ENCODE measurements at regions not wholly inside any gene's neighbourhood (a gene's known extent, or its start where the extent isn't known, plus 50 kb on each side); places are given as distances from the start of the nearest gene placed in this dataset.
"Not testable (repeated sequence)": the region's sequence is repeated elsewhere in the genome, so short reads cannot be mapped to it uniquely, and the experiment has no call there.

DNA sequence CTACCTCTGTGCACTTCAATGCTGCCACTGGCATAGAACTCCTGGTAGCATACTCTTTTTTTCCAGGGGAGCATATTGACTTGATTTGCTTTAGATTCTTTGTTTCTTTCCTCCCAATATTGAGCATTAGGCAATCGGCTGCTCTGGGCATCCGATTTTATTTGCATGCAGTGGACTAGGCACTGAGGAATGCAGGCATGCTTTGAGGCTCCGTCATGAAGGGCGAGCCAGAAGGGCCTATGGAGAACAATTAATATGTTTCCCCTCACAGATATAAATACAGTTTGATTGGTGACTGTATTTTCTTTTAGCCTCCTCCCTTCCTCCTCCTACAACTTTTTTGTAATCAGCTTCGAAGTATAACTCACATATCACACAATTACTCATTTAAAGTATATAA, 1918.2 kb downstream of the KHDRBS2 start:
- H3K36me3 Mint-ChIP-seq, H3K9me3 Mint-ChIP-seq, POLR2A ChIA-PET: not testable (repeated sequence)

DNA sequence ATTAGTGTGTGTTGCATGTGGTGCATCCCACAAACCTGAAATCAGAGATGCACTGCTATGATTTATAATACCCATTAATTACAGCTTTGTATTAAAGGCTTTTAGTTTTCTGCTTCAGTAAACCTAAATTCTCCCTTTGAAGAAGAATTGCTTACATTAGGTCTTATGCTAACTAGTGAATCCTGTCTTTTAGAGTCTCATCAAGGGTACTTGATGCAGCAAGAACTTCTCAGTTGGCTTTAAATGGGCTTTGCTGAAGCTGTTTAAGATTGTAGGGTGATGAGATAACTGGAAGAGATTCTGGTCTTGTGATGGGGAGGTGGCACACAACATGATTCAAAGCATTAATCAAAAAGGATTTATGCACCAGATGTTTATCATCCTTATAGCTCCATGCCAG, 1920.1 kb downstream of the KHDRBS2 start:
- H3K9me3 ChIP-seq (ENCODE audit: low read length); H3K36me3 Mint-ChIP-seq; POLR2A ChIA-PET: not testable (repeated sequence)

More for the DNA sequence above, 1918.2 kb downstream of the KHDRBS2 start:
- H3K27me3 ChIP-seq (ENCODE audit: insufficient read depth, low read length, poor library complexity, severe bottlenecking); H3K27ac Mint-ChIP-seq; H3K4me1 ChIP-seq (ENCODE audit: insufficient read depth, low read length); H3K27me3 Mint-ChIP-seq; H3K36me3 ChIP-seq (ENCODE audit: insufficient read depth, low read length); H3K4me3 Mint-ChIP-seq; H3K27ac ChIP-seq (ENCODE audit: low read depth, low read length); DNase-seq; H3K4me1 Mint-ChIP-seq; CTCF ChIA-PET; H3K4me3 ChIP-seq (ENCODE audit: low read length); H3K9me3 ChIP-seq (ENCODE audit: low read length): not testable (repeated sequence)

DNA sequence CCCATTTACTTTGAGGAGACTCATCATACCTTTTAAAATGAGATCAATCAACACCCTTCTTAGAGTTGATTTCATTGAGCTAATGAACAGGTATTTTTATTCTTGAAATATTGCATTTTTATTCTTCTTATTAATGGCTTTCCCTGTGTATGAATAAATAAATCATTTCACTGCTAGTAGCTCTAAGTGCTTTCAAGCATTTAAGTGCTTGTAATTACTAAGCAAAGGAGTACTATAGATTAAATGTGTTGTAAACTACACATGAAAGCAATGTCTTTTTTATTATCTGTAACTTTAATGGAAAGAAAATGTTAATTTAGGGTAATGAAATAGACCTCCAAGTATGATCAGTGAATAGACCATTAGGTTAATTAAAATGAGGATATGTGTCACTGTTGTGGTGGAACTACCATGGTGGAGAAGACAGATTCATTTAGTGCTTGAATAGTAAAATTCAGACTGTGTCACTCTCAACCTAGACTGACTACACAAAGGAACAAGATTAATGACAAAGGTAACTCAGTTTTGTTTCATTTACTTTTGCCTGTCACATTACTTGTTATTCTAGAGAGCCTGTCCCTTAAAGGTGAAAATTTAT, 1943.5 kb downstream of the KHDRBS2 start:
- H3K27ac Mint-ChIP-seq; H3K27ac ChIP-seq (ENCODE audit: low read depth, low read length); H3K36me3 Mint-ChIP-seq; H3K4me3 Mint-ChIP-seq; H3K9me3 Mint-ChIP-seq; DNase-seq; H3K27me3 ChIP-seq (ENCODE audit: insufficient read depth, low read length, poor library complexity, severe bottlenecking); H3K4me1 Mint-ChIP-seq; H3K4me3 ChIP-seq (ENCODE audit: low read length); H3K9me3 ChIP-seq (ENCODE audit: low read length); POLR2A ChIA-PET; H3K4me1 ChIP-seq (ENCODE audit: insufficient read depth, low read length); H3K36me3 ChIP-seq (ENCODE audit: insufficient read depth, low read length); CTCF ChIA-PET; H3K27me3 Mint-ChIP-seq: not testable (repeated sequence)

More for the DNA sequence above, 1920.1 kb downstream of the KHDRBS2 start:
- H3K27me3 ChIP-seq (ENCODE audit: insufficient read depth, low read length, poor library complexity, severe bottlenecking); H3K27ac ChIP-seq (ENCODE audit: low read depth, low read length); DNase-seq; CTCF ChIA-PET; H3K27me3 Mint-ChIP-seq; H3K36me3 ChIP-seq (ENCODE audit: insufficient read depth, low read length); H3K27ac Mint-ChIP-seq; H3K4me3 Mint-ChIP-seq; H3K4me1 Mint-ChIP-seq; H3K9me3 Mint-ChIP-seq; H3K4me3 ChIP-seq (ENCODE audit: low read length); H3K4me1 ChIP-seq (ENCODE audit: insufficient read depth, low read length): not testable (repeated sequence)

DNA sequence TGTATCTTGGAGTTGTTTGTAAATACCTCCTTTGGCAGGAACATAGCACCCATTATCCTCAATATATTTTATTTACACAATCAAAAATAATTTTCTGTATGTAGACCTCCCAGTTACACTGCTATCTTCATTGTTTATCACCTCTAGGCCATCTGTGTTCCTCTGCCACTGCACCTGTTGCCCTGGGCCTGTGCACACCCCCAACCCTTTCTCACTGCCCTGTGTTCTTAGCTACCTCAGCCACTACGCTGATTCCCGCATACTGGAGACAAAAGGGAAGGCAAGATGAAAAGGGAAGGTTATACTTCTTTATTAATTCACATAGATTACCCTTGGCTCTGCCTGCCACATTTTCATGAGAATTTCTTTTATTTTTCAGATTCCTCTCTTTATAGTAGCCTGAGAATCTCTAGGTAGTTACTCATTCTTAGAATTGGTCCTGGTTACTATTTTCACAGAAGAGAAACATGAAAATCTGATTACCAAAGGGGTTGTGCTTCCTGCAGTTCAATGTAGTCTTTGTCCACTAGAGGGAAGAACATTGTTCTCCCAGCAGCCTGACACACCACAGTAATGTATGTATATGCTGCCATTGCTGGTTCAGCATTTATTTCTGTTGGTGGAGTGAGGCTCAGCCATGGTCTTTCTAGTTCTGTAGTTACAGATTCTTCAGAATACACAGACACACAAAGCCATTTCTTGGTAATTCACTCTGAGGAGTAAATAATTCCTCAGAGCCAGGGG, 1947.5 kb downstream of the KHDRBS2 start:
- H3K27ac ChIP-seq (ENCODE audit: low read depth, low read length); H3K9me3 ChIP-seq (ENCODE audit: low read length); CTCF ChIA-PET; H3K36me3 Mint-ChIP-seq; H3K4me1 Mint-ChIP-seq; H3K27ac Mint-ChIP-seq; DNase-seq; H3K27me3 ChIP-seq (ENCODE audit: insufficient read depth, low read length, poor library complexity, severe bottlenecking); H3K4me3 Mint-ChIP-seq; H3K36me3 ChIP-seq (ENCODE audit: insufficient read depth, low read length); POLR2A ChIA-PET; H3K27me3 Mint-ChIP-seq; H3K4me1 ChIP-seq (ENCODE audit: insufficient read depth, low read length); H3K4me3 ChIP-seq (ENCODE audit: low read length): not testable (repeated sequence)
- H3K9me3 Mint-ChIP-seq, result peaks cover 2 to 17% (median 6%) of the 10 kb centered on the region in 5 donors

DNA sequence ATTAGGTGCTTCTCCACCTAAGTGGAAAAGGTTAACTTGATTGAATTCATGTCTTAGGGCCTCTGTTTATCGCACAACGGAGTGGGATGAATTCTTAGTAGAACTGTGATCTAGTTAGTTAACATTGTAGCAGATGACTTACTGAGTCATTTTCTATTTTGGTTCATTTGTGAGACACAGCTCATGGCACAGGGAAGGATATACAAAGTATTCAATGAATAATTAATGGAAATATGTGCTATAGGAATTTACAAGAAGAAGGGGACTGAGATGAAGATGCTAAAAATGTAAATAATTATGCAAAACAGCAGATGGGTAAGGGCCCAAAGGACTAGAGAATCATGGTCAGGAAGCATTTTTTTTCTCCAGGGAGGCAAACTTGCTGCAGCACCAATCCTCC, 1950.9 kb downstream of the KHDRBS2 start:
- H3K36me3 Mint-ChIP-seq; H3K4me3 Mint-ChIP-seq; POLR2A ChIA-PET; CTCF ChIA-PET; DNase-seq; H3K4me1 Mint-ChIP-seq; H3K27ac ChIP-seq (ENCODE audit: low read depth, low read length); H3K27ac Mint-ChIP-seq; H3K9me3 ChIP-seq (ENCODE audit: low read length); H3K4me1 ChIP-seq (ENCODE audit: insufficient read depth, low read length); H3K27me3 Mint-ChIP-seq; H3K4me3 ChIP-seq (ENCODE audit: low read length); H3K36me3 ChIP-seq (ENCODE audit: insufficient read depth, low read length); H3K27me3 ChIP-seq (ENCODE audit: insufficient read depth, low read length, poor library complexity, severe bottlenecking): not testable (repeated sequence)
- peaks cover 0 to 20% (median 9%) of the 10 kb centered on the region in 5 donors for H3K9me3 Mint-ChIP-seq

DNA sequence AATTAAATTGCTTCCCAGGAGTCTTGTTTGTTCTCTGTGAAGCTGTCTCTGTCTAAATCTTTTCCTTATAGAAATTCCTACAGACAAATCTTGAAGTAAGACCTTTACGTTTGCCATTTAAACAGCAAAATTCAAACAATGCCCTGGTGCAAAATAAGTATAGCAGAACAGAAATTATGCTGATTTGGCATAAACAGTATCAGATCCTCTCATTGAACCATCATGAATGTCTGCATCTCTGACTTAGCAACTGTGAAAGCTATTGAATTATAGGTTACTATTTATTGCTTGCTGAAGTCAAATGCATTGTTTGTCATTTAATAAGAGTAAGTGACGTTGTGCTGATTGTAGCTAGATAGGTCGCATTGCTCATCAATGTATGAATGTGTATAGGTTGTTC, 1952.3 kb downstream of the KHDRBS2 start:
- H3K4me1 Mint-ChIP-seq; H3K27me3 ChIP-seq (ENCODE audit: insufficient read depth, low read length, poor library complexity, severe bottlenecking); H3K36me3 ChIP-seq (ENCODE audit: insufficient read depth, low read length); H3K36me3 Mint-ChIP-seq; H3K9me3 ChIP-seq (ENCODE audit: low read length); H3K4me1 ChIP-seq (ENCODE audit: insufficient read depth, low read length); DNase-seq; POLR2A ChIA-PET; H3K27ac ChIP-seq (ENCODE audit: low read depth, low read length); H3K4me3 ChIP-seq (ENCODE audit: low read length); H3K4me3 Mint-ChIP-seq; H3K27ac Mint-ChIP-seq; H3K27me3 Mint-ChIP-seq; CTCF ChIA-PET: not testable (repeated sequence)
- peaks cover 1 to 32% (median 7%) of the 10 kb centered on the region in 5 donors for H3K9me3 Mint-ChIP-seq

DNA sequence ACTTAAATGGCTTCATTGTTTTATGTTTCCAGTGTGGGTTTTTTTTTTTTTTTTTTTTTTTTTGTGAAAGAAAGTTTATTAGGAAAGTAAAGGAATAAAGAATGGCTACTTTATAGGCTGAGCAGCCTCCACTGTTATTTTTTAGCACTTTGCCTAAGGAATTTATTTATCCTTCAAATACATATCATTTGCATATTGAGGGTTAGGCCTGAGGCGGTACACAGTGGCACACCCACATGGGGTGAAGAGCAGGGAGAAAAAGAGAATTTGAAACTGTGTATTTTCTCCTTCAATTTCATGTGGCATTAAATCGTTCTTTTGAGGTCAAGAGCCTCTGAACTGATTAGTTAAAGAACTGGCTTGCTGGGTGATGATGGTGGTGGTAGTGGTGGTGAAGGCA, 1977.1 kb downstream of the KHDRBS2 start:
- H3K27ac ChIP-seq (ENCODE audit: low read depth, low read length); CTCF ChIA-PET; H3K27me3 ChIP-seq (ENCODE audit: insufficient read depth, low read length, poor library complexity, severe bottlenecking); H3K4me1 ChIP-seq (ENCODE audit: insufficient read depth, low read length); H3K4me3 Mint-ChIP-seq; DNase-seq; H3K4me3 ChIP-seq (ENCODE audit: low read length); H3K27ac Mint-ChIP-seq; H3K9me3 Mint-ChIP-seq; H3K36me3 Mint-ChIP-seq; H3K27me3 Mint-ChIP-seq; H3K36me3 ChIP-seq (ENCODE audit: insufficient read depth, low read length); H3K4me1 Mint-ChIP-seq; H3K9me3 ChIP-seq (ENCODE audit: low read length); POLR2A ChIA-PET: not testable (repeated sequence)

Measured in CD8-positive, alpha-beta memory T cell (primary cell).